Astrocyte (in vitro differentiated cells and primary cell): ENCODE measurements at regions not wholly inside any gene's neighbourhood (a gene's known extent, or its start where the extent isn't known, plus 50 kb on each side); places are given as distances from the start of the nearest gene placed in this dataset.

Source experiments
- DNase-seq: peaks from one replicate; pipeline ENCODE4 v3.0.0-alpha.2; 2010; ENCODE audit warnings: low read depth
- FAIRE-seq: peaks from 2 replicates; lab custom pipeline; 2011; peaks lifted over from hg19 to GRCh38; lab: Jason Lieb, UNC
- H2AFZ ChIP-seq: 2 replicates; pipeline ENCODE4 v1.6.0; 2012; ENCODE audit warnings: low read depth, low read length, inconsistent platforms
- H3K27ac ChIP-seq: 2 replicates; pipeline ENCODE4 v1.5.1; 2011; ENCODE audit warnings: low read depth, low read length, inconsistent platforms
- H3K27me3 ChIP-seq: 2 replicates; pipeline ENCODE4 v1.6.0; 2011; ENCODE audit warnings: low read length, inconsistent platforms; ENCODE audit not compliant: insufficient read depth
- H3K36me3 ChIP-seq: 2 replicates; pipeline ENCODE4 v1.5.1; 2011; ENCODE audit warnings: low read length, inconsistent platforms; ENCODE audit not compliant: insufficient read depth
- H3K4me1 ChIP-seq: 2 replicates; pipeline ENCODE4 v1.5.1; 2011; ENCODE audit warnings: low read length, inconsistent platforms; ENCODE audit not compliant: insufficient read depth
- H3K4me2 ChIP-seq: 2 replicates; pipeline ENCODE4 v1.6.0; 2012; ENCODE audit warnings: low read length, inconsistent platforms
- H3K4me3 ChIP-seq: 2 replicates; pipeline ENCODE4 v1.5.1; 2011; ENCODE audit warnings: low read depth, mild to moderate bottlenecking, low read length, inconsistent platforms; ENCODE audit not compliant: insufficient read depth
- H3K79me2 ChIP-seq: 2 replicates; pipeline ENCODE4 v1.6.0; 2012; ENCODE audit warnings: mild to moderate bottlenecking, low read length, inconsistent platforms; ENCODE audit not compliant: insufficient read depth
- H3K9ac ChIP-seq: 2 replicates; pipeline ENCODE4 v1.6.0; 2012; ENCODE audit warnings: mild to moderate bottlenecking, low read length, inconsistent platforms
- H3K9me3 ChIP-seq: 2 replicates; pipeline ENCODE4 v1.5.1; 2012; ENCODE audit warnings: low read depth, mild to moderate bottlenecking, low read length, inconsistent platforms; ENCODE audit not compliant: insufficient read depth
- H4K20me1 ChIP-seq: 2 replicates; pipeline ENCODE4 v1.6.0; 2012; ENCODE audit warnings: low read length, inconsistent platforms; ENCODE audit not compliant: insufficient read depth
- H3K27ac Mint-ChIP-seq: one replicate; pipeline ENCODE4 v1.8.0; 2021; ENCODE audit warnings: mild to moderate bottlenecking, mixed read lengths; ENCODE audit not compliant: unreplicated experiment
- H3K27me3 Mint-ChIP-seq: one replicate; pipeline ENCODE4 v1.8.0; 2021; ENCODE audit warnings: low read depth, mixed read lengths; ENCODE audit not compliant: unreplicated experiment
- H3K36me3 Mint-ChIP-seq: one replicate; pipeline ENCODE4 v1.8.0; 2021; ENCODE audit warnings: low read depth, mixed read lengths; ENCODE audit not compliant: unreplicated experiment
- H3K4me1 Mint-ChIP-seq: one replicate; pipeline ENCODE4 v1.8.0; 2021; ENCODE audit warnings: low read depth, mixed read lengths; ENCODE audit not compliant: unreplicated experiment
- H3K4me3 Mint-ChIP-seq: one replicate; pipeline ENCODE4 v1.8.0; 2021; ENCODE audit warnings: mild to moderate bottlenecking, moderate library complexity, mixed read lengths; ENCODE audit not compliant: unreplicated experiment
- H3K9me3 Mint-ChIP-seq: one replicate; pipeline ENCODE4 v1.8.0; 2021; ENCODE audit warnings: mild to moderate bottlenecking, mixed read lengths; ENCODE audit not compliant: unreplicated experiment
- CTCF ChIP-seq: IDR thresholded peaks from 2 replicates; pipeline ENCODE4 v1.5.1; 2011; ENCODE audit warnings: low read depth, mild to moderate bottlenecking, inconsistent platforms, low read length, moderate library complexity; ENCODE audit not compliant: insufficient read depth
- EZH2 ChIP-seq: IDR thresholded peaks from 2 replicates; pipeline ENCODE4 v1.6.1; 2012; ENCODE audit warnings: mild to moderate bottlenecking, low read length, inconsistent platforms; ENCODE audit not compliant: insufficient read depth

GRCh38 chr20:48326868-48327267 is 500.9 kb downstream of the PREX1 start:
- Histone ChIP-seq H3K4me2 (no peak overlapping the region), H3K27me3 (no peaks in the 10 kb centered on the region), H2AFZ (no peak overlapping the region), H3K9ac (no peak overlapping the region), H4K20me1 (no peaks in the 10 kb centered on the region), H3K36me3 (no peaks in the 10 kb centered on the region), H3K79me2 (no peaks in the 10 kb centered on the region), H3K4me3 (no peak overlapping the region), H3K27ac (no peak overlapping the region), H3K4me1 (peaks cover 8% of the 10 kb centered on the region), H3K9me3 (no peaks in the 10 kb centered on the region)
- no peak for FAIRE-seq
- H3K4me1 Mint-ChIP-seq = peaks cover 9% of the 10 kb centered on the region
- TF ChIP-seq CTCF = no peak
- no peak for TF ChIP-seq EZH2
- peaks cover 32% of the 10 kb centered on the region for H3K27me3 Mint-ChIP-seq
- DNase-seq = no peak
- no peak overlapping the region for H3K4me3 Mint-ChIP-seq
- no peaks in the 10 kb centered on the region for H3K36me3 Mint-ChIP-seq
- no peak overlapping the region for H3K27ac Mint-ChIP-seq
- H3K9me3 Mint-ChIP-seq = no peaks in the 10 kb centered on the region

GRCh38 chr20:48326434-48326691 is 501.4 kb downstream of the PREX1 start:
- Histone ChIP-seq H3K36me3 (no peaks in the 10 kb centered on the region), H3K79me2 (no peaks in the 10 kb centered on the region), H3K9ac (no peak overlapping the region), H3K4me3 (no peak overlapping the region), H3K9me3 (no peaks in the 10 kb centered on the region), H4K20me1 (no peaks in the 10 kb centered on the region), H3K27ac (no peak overlapping the region), H3K4me1 (peaks cover 8% of the 10 kb centered on the region), H3K27me3 (no peaks in the 10 kb centered on the region), H2AFZ (no peak overlapping the region), H3K4me2 (no peak overlapping the region)
- FAIRE-seq (no peak), DNase-seq (no peak)
- no peaks in the 10 kb centered on the region for H3K36me3 Mint-ChIP-seq
- TF ChIP-seq CTCF = no peak
- no peak for TF ChIP-seq EZH2
- peaks cover 9% of the 10 kb centered on the region for H3K4me1 Mint-ChIP-seq
- no peak overlapping the region for H3K27ac Mint-ChIP-seq
- H3K27me3 Mint-ChIP-seq = peaks cover 32% of the 10 kb centered on the region
- no peak overlapping the region for H3K4me3 Mint-ChIP-seq
- H3K9me3 Mint-ChIP-seq = no peaks in the 10 kb centered on the region

- no peaks in the 10 kb centered on the region for H3K36me3 Mint-ChIP-seq
- H3K27ac ChIP-seq = no peak overlapping the region
- H3K27me3 ChIP-seq = no peaks in the 10 kb centered on the region
- no peak overlapping the region for H3K4me3 ChIP-seq
- TF ChIP-seq CTCF (no peak), EZH2 (no peak)
- H3K4me1 ChIP-seq = peaks cover 8% of the 10 kb centered on the region
- H3K4me3 Mint-ChIP-seq = no peak overlapping the region
- no peak overlapping the region for H2AFZ ChIP-seq
- no peaks in the 10 kb centered on the region for H3K9me3 ChIP-seq
- no peak for DNase-seq
- H4K20me1 ChIP-seq = no peaks in the 10 kb centered on the region
- H3K27ac Mint-ChIP-seq = no peak overlapping the region
- peaks cover 32% of the 10 kb centered on the region for H3K27me3 Mint-ChIP-seq
- peaks cover 9% of the 10 kb centered on the region for H3K4me1 Mint-ChIP-seq
- no peaks in the 10 kb centered on the region for H3K9me3 Mint-ChIP-seq
- no peaks in the 10 kb centered on the region for H3K36me3 ChIP-seq
- no peak overlapping the region for H3K9ac ChIP-seq
- no peaks in the 10 kb centered on the region for H3K79me2 ChIP-seq
- no peak for FAIRE-seq
- H3K4me2 ChIP-seq = no peak overlapping the region
Observed at GRCh38 chr20:48325656-48326433, 502.0 kb downstream of the PREX1 start.
